ENCODE measurements at regions not wholly inside any gene's neighbourhood (a gene's known extent, or its start where the extent isn't known, plus 50 kb on each side); places are given as distances from the start of the nearest gene placed in this dataset.

DNA sequence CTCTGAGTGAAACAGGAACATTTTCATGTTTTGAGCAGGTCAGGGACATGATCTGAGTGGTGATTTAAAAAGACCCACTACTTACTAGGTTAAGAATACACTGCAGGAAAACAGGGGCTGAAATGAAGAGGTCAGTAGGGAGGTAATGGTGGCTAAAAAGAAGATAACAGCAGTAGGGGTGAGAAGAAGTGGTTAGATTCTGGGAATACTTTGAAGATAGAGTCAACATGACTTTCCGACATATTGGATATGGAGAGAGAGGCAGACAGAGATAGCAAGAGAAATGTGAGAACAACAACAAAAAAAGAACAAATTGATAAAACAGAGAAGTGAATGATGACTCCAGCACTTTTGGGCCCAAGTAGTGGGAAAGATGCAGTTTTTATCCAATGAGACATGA lies 168.0 kb downstream of the ALX1 start:
- TF ChIP-seq EZH2 (IDR thresholded peaks at IDR 0.05; ENCODE audit: borderline replicate concordance), result no peak
- TF ChIP-seq, protein P1, sequence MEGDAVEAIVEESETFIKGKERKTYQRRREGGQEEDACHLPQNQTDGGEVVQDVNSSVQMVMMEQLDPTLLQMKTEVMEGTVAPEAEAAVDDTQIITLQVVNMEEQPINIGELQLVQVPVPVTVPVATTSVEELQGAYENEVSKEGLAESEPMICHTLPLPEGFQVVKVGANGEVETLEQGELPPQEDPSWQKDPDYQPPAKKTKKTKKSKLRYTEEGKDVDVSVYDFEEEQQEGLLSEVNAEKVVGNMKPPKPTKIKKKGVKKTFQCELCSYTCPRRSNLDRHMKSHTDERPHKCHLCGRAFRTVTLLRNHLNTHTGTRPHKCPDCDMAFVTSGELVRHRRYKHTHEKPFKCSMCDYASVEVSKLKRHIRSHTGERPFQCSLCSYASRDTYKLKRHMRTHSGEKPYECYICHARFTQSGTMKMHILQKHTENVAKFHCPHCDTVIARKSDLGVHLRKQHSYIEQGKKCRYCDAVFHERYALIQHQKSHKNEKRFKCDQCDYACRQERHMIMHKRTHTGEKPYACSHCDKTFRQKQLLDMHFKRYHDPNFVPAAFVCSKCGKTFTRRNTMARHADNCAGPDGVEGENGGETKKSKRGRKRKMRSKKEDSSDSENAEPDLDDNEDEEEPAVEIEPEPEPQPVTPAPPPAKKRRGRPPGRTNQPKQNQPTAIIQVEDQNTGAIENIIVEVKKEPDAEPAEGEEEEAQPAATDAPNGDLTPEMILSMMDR (IDR thresholded peaks at IDR 0.05; ENCODE audit: poor library complexity), result no peak
- no peak for TF ChIP-seq EZH2phosphoT487 (IDR thresholded peaks at IDR 0.05; ENCODE audit: low read depth, severe bottlenecking, unreplicated experiment)
